A673 (cell line): ENCODE measurements at regions not wholly inside any gene's neighbourhood (a gene's known extent, or its start where the extent isn't known, plus 50 kb on each side); places are given as distances from the start of the nearest gene placed in this dataset.

Experiments used
- CTCF ChIP-seq: fragments of 300-800, 200-600 bp; sonication (generic); conservative IDR thresholded peaks from 2 replicates; pipeline ENCODE4 v1.5.1; 2017; ENCODE audit warnings: low read depth, mild to moderate bottlenecking, antibody characterized with exemption, low read length, moderate library complexity, mixed read lengths
- EZH2 ChIP-seq: fragments of 200-600 bp; sonication (generic); IDR thresholded peaks from 2 replicates; pipeline ENCODE4 v1.6.1; 2017; ENCODE audit warnings: borderline replicate concordance, low read depth, mild to moderate bottlenecking, mixed read lengths, antibody characterized with exemption, low read length; ENCODE audit not compliant: poor library complexity, severe bottlenecking

DNA sequence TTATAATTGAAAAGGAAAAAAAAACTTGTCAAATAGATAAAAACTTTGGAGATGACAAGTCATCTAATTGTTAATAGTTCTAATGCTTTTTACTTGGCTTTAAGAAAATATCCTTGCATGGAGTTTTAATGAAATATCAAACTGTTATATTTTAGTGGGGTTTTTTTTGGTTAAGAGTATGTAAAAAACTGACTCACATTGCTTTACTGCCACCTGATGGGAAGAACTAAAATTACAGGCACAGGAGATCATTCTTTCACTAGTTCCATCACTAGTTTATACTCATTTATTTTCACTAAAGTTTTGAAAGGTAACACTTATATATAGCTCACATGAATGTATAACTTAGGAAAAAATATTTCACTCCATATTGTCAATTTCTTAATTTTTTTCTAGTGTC, 309.1 kb downstream of the LMBRD1 start:
- no peak for TF ChIP-seq EZH2
- peak; percentile 74 for TF ChIP-seq CTCF
